ENCODE measurements at regions not wholly inside any gene's neighbourhood (a gene's known extent, or its start where the extent isn't known, plus 50 kb on each side); places are given as distances from the start of the nearest gene placed in this dataset.

DNA sequence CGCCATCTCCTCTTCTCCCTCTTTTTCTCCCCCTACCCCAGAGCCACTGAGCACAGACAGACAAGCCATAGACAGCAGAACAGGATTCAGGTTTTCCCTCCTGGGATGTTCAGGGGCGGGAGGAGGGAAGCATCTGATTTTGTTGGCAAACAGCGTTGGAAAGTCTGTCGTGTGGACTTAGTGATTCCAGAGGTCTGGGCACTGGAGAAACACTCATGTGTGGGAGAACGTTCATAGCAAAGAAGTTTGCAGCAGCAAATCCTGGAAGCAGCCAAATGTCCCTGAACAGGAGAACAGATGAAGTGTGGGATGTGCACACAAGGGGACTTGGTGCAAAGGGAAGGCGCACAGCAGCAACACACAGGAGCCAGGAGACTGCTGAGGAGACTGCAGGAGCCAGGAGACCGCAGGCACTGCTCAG is 264.1 kb upstream of the CDYL start:
- TF ChIP-seq, protein P1, sequence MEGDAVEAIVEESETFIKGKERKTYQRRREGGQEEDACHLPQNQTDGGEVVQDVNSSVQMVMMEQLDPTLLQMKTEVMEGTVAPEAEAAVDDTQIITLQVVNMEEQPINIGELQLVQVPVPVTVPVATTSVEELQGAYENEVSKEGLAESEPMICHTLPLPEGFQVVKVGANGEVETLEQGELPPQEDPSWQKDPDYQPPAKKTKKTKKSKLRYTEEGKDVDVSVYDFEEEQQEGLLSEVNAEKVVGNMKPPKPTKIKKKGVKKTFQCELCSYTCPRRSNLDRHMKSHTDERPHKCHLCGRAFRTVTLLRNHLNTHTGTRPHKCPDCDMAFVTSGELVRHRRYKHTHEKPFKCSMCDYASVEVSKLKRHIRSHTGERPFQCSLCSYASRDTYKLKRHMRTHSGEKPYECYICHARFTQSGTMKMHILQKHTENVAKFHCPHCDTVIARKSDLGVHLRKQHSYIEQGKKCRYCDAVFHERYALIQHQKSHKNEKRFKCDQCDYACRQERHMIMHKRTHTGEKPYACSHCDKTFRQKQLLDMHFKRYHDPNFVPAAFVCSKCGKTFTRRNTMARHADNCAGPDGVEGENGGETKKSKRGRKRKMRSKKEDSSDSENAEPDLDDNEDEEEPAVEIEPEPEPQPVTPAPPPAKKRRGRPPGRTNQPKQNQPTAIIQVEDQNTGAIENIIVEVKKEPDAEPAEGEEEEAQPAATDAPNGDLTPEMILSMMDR (IDR thresholded peaks at IDR 0.05), result no peak
- TF ChIP-seq POLR2A (IDR thresholded peaks at IDR 0.05), result no peak

Data from transverse colon (tissue), 3 donors.